HG02623 (cell line): ENCODE measurements at regions not wholly inside any gene's neighbourhood (a gene's known extent, or its start where the extent isn't known, plus 50 kb on each side); places are given as distances from the start of the nearest gene placed in this dataset.
A peak's percentile ranks its signal among the peaks of the same experiment; 100 is the strongest.

Experiments used
- ATAC-seq: cut with Tn5 transposase; IDR thresholded peaks from one replicate; pipeline ENCODE4 v1.9.1; 2021; ENCODE audit warnings: moderate library complexity; ENCODE audit not compliant: unreplicated experiment

- ATAC-seq: no peak
These were observed 559.7 kb upstream of the POU3F2 start for GRCh38 chr6:98274691-98275090.

- no peak for ATAC-seq
These were observed 553.9 kb upstream of the POU3F2 start for GRCh38 chr6:98280492-98280891.

GRCh38 chr6:98286620-98287019, 547.8 kb upstream of the POU3F2 start:
- no peak for ATAC-seq

- no peak for ATAC-seq
These were observed 546.5 kb upstream of the POU3F2 start for GRCh38 chr6:98287876-98288275.

DNA sequence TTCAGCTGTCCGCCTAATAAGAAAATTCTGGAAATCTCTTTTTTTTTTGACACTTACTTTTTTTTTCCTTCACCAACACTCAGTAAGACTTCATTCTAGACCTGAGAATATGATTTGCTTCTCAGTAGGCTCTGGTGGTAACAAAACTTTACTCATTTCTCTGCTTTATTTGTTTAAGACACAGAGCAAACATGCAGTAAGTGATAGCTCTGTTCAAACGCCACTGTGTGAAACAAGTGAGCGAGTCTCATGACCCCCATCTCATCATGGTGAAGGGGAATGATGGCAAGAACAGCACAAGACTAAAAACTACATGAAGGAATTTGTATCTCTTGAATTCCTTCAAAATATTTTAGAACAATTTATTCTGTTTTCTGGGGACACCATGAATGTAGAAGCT, 541.6 kb upstream of the POU3F2 start:
- no peak for ATAC-seq

DNA sequence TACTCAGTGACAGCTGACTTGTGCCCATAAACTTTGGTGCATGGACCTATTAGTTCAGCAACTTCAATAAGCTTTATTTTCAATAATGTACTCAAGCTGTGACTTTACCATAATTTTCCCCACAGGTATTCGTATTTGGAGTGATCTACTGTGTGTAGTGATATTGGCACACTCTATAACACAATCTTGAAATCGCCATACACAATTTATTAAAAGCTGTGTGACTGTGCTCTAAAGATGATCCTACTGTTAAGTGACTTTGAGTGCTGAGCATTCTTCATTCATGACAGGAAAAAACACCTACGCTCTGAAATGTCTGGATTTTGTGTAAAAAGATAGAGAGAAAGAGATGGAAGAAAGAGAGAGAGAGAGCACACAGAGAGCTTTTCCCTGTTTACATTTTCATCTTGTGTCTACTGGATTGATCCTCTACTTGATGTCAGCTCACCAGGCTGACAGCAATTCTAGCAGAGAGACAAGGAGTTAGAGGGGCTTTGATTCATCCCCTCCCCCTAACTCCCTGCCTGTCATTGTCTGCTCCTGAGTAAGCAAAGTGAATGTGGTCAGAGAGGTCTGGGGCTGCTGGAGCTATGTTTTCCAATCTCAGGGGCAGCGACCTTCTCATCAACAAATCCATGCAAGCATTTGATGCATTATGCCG, 538.7 kb upstream of the POU3F2 start:
- ATAC-seq: no peak

GRCh38 chr6:98308564-98308963, 525.8 kb upstream of the POU3F2 start:
- no peak for ATAC-seq

DNA sequence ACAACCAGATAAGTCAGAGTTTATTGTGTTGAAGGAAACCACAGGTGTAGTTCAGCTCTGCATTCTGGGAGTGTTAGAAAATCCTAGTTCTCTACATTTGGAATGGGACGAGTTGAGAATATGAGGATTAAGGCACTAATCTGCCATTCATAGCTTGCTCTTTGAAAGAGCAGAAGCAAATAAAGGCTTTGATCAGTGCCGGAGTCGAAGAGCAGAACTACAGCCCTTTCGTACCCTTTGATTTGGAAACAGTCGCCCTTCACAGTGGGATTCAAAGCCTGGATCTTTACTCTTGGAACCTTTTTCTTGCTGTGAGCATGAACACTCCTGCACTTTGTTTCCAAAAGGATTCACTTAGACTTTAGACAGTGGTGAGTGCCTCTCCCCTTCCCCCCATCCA, 523.9 kb upstream of the POU3F2 start:
- ATAC-seq: no peak

DNA sequence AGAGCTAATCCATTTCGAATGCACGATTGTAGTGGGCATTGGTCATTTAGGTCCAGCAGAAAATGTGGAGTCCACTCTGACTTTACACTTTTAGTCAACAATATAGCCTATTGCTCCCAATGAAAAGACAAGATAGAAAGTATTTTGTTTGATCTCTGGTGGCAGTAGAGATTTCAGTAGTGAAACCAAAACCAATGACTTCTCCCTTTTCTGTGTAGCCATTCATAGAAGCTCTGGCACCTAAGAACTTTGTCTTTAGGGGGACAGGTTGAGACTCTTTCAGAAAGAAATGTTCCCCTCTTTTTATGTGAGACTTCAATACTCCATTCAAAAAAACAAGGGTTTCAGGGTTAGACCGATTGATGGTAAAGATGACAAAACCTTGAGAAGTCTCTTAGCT, 510.8 kb upstream of the POU3F2 start:
- peak; percentile 86 for ATAC-seq

DNA sequence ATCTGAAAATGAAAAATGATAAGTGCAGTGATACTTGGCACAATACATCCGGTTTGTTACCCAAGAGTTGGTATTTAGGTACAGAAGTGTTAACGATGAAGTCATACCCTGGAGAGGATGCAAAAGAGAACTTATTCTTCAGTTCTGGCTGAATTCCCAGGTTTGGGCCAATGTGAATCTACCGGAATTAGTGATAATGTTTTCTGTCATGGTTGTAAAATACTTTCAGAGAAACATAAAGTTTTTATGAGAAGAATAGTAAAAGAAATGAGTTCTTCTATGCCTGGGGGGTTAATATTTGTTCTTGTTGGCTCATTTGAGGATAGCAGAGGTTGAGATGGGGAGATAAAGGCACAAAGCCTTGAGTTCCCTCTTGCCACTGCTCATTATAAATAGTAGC, 509.9 kb upstream of the POU3F2 start:
- ATAC-seq: no peak

- ATAC-seq: no peak
These were observed 509.0 kb upstream of the POU3F2 start for GRCh38 chr6:98325366-98325765.

DNA sequence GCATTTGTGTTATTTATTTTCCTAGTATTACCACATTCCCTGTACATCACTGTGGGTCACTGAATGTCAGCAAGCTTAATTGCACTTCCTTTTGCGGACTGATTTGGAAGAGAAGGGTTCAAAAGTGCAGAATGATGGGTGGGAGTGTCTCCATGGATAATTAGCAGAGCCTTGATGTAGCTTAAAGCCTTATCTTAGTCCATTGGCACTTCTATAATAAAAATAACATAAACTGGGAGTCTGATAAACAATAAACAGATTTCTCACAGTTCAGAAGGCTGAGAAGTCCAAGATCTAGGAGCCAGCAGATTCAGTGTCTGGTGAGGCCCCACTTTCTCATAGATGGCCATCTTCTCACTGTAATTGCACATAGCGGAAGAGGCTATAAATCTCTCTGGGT, 501.1 kb upstream of the POU3F2 start:
- ATAC-seq: no peak

DNA sequence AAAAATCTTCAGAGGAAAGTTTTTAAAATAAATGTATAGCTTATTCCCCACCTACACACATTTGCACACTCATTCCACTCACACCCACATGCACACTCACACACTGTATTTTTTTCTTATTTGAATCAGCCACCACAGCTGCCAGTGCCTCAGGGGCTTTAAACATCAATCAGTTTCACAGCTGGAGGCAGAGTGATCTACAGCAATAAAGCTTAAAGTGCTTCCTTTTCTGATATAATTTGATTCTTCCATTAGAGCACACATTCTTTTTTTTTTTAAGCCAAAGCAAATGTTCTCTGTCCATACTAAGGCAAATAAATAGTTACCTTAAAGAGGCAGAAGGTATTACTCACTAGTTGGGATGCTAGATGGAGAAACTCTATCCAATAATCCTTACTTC, 498.8 kb upstream of the POU3F2 start:
- no peak for ATAC-seq

- ATAC-seq: no peak
These were observed 494.9 kb upstream of the POU3F2 start for GRCh38 chr6:98339506-98339905.

GRCh38 chr6:98343004-98343403, 491.4 kb upstream of the POU3F2 start:
- no peak for ATAC-seq

DNA sequence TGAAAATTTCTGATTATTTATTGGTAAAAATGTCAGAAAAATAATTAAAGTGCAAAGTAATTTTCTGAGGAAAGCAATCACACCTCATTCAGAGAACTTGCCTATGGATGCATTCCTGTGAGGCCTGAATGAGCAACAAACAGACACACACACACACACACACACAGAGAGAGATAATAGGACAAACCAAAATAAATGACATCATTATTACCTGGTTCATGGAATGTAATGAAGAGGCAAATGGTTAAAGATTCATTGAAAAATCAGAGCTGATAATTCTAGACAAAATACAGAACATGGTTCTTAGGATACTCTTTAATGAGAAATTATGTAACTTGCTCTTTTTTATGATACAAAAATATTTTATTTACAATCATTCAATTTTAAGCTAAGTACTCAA, 490.6 kb upstream of the POU3F2 start:
- ATAC-seq: no peak

GRCh38 chr6:98352348-98352747, 482.0 kb upstream of the POU3F2 start:
- ATAC-seq: no peak

- no peak for ATAC-seq
These were observed 476.2 kb upstream of the POU3F2 start for GRCh38 chr6:98358173-98358572.

- no peak for ATAC-seq
These were observed 468.0 kb upstream of the POU3F2 start for GRCh38 chr6:98366371-98366770.

- ATAC-seq: no peak
These were observed 453.8 kb upstream of the POU3F2 start for GRCh38 chr6:98380589-98380988.

DNA sequence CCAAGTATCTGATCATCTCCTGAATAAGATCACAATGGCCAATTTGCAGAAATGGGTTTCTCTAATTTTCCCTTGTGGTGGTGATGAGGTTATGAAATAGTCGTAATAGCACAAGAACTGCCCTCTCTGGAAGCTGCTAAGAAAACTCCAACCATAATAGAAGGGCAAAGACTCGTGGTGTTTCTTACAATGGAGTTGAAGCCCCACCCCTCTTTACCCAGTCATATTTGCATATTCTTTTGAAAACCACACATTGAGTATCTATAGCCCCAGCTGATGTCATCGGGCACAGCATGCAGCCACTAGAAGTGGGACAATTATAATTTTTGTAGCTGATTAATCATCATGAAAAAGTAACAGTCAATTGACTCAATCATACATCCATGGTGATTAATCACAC, 452.1 kb upstream of the POU3F2 start:
- ATAC-seq: no peak

DNA sequence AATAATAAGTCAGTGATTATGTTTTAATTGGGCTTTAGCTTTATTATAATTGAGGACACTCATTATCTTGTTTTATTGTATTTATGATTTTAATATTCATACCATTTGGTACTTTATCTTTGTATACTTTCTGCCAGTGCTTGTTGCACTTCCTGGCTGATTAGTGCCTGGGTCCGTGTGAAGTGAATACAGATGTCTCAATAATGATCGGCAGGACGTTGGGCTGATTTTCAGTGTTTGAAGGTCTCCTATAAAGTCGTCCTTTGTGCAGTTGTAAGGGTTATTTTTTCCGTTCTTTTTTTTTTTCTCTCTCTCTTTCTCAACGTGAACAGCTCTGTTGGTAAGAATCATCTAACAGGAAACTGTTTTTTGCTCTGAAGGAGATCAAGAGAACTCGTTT, 450.0 kb upstream of the POU3F2 start:
- ATAC-seq: no peak

DNA sequence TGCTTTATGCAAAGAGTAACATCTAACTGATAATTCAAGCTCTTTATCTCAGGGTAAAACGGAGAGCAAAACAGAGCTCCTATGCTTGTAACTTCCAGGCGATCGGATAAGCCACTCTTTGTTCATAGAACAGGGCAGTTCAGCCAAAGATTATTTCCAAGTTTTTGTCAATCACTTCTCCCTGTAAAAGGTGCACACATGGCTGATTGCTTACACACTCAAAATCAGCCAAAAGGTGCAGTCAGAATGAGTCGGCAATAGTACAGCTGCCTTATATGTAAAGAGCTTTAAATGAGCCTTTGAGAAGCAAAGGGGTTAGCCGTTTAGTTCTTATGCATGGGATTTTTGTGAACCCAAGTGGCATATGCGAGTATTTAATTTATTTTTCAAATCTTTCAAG, 449.6 kb upstream of the POU3F2 start:
- no peak for ATAC-seq
